ENCODE measurements at regions not wholly inside any gene's neighbourhood (a gene's known extent, or its start where the extent isn't known, plus 50 kb on each side); places are given as distances from the start of the nearest gene placed in this dataset.

DNA sequence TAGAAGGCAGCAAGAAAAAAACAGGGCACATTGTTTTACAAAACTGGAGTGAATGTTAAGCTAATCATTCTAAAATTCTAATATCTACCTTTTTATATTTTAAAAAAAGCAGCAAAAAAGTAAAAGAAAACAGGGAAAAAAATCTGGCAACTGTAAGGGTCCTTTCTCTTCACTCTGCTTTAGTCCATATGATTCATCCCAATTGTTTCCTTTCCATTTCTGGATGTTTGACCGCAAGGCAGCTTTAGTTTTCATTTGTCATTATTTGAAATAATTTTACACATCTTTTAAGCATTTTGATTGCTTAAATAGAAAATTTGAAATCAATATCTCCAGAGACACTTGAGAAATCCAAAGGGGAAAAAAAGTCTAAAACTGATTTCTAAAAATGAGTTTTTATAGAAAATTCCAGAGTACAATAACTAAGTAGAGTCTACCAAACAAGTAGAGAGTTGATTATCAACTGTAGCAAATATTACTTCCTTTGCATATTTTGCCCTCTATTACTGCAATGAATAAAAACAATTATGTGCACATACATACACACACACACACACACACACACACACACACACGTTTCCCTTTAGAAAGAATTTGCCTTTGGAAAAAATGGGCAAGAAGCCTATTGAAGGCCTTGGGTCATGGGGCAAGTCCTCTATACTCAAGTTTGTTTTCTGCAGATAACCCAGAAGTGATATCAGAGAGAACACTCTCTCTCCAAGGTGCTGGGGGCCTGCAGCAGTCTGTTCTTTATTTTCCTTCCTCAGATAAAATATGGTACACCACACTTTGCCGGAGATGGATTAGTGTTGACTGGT is 259.7 kb downstream of the HACE1 start:
- intact Hi-C loops (cut with DNase I) = no loop called here
- WGBS, 4 donors = 56 to 67% (median 60%) methylated on average over 3 of the region's 3 CpGs
- H3K27me3 ChIP-seq = no peaks in the 10 kb centered on the region
- H3K4me1 ChIP-seq (replicated peaks in 1 of 2) = peaks cover 0 to 11% of the 10 kb centered on the region in 2 donors
- no peak overlapping the region for H3K27ac ChIP-seq
- H3K36me3 ChIP-seq (replicated peaks in 1 of 2) = no peaks in the 10 kb centered on the region
- no peak overlapping the region for H3K4me3 ChIP-seq
- no peaks in the 10 kb centered on the region for H3K9me3 ChIP-seq (replicated peaks in 1 of 3)
- DNase-seq = no peak
- no peak for TF ChIP-seq POLR2A (IDR thresholded peaks at IDR 0.05)
- TF ChIP-seq, protein P1, sequence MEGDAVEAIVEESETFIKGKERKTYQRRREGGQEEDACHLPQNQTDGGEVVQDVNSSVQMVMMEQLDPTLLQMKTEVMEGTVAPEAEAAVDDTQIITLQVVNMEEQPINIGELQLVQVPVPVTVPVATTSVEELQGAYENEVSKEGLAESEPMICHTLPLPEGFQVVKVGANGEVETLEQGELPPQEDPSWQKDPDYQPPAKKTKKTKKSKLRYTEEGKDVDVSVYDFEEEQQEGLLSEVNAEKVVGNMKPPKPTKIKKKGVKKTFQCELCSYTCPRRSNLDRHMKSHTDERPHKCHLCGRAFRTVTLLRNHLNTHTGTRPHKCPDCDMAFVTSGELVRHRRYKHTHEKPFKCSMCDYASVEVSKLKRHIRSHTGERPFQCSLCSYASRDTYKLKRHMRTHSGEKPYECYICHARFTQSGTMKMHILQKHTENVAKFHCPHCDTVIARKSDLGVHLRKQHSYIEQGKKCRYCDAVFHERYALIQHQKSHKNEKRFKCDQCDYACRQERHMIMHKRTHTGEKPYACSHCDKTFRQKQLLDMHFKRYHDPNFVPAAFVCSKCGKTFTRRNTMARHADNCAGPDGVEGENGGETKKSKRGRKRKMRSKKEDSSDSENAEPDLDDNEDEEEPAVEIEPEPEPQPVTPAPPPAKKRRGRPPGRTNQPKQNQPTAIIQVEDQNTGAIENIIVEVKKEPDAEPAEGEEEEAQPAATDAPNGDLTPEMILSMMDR (IDR thresholded peaks at IDR 0.05) = no peak

DNA sequence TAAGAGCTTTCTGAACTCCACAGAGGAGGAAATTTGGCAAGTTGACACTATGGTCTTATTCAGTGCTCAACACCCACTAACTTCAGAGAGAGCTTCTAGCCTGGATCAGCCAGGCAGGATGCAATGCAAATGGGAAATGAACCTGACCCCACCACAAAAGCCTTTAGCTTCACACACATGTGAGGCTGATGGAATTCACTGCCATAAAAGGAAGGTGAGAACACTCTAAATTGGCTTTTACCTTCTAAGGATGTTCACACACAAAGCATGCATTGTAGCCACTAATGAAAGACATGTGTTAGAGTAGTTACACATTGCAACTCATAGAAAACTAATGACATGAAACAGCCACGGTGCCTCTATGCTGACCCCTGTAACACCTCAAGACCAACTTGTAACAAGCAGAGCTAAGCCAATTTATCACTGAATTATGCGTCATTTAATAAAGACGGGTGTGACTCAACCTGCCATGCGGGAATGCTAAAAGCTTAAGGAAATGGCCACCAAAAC is 262.1 kb downstream of the HACE1 start:
- no peaks in the 10 kb centered on the region for H3K9me3 ChIP-seq (replicated peaks in 1 of 3)
- H3K36me3 ChIP-seq (replicated peaks in 1 of 2) = no peaks in the 10 kb centered on the region
- DNase-seq = no peak
- no peaks in the 10 kb centered on the region for H3K27me3 ChIP-seq
- peaks cover 0 to 11% of the 10 kb centered on the region in 2 donors for H3K4me1 ChIP-seq (replicated peaks in 1 of 2)
- no peak overlapping the region for H3K27ac ChIP-seq
- intact Hi-C loops (cut with DNase I) = no loop called here
- no peak overlapping the region for H3K4me3 ChIP-seq
- TF ChIP-seq POLR2A (IDR thresholded peaks at IDR 0.05) = no peak
- TF ChIP-seq, protein P1 (IDR thresholded peaks at IDR 0.05) = no peak
- 55 to 83% (median 69%) methylated on average over 4 of the region's 4 CpGs for WGBS, 4 donors

DNA sequence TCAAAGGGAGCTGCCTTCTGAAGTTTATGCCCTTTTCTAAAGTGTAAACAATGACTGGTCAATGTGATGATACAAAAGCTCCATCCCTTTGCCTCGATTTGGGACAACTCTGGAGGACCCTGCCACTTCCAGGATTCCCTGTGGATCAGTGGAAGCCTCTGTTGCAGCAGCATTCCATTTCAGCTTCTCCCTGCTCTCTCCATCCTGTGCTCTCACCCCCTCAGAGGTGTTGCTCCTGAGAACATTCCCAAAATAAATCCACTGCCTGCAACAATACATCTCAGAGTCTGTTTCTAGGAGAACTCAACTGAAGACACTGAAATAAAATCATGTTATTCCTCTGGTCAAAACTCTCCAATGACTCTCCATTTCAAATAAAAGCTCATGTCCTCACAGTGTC is 263.6 kb downstream of the HACE1 start:
- H3K27ac ChIP-seq = no peak overlapping the region
- WGBS, 4 donors = 21 to 100% (median 67%) methylated on average over 1 of the region's 1 CpG
- no peak overlapping the region for H3K4me3 ChIP-seq
- no peaks in the 10 kb centered on the region for H3K36me3 ChIP-seq (replicated peaks in 1 of 2)
- peaks cover 0 to 5% of the 10 kb centered on the region in 2 donors for H3K4me1 ChIP-seq (replicated peaks in 1 of 2)
- TF ChIP-seq POLR2A (IDR thresholded peaks at IDR 0.05) = no peak
- TF ChIP-seq, protein P1 (IDR thresholded peaks at IDR 0.05) = no peak
- H3K27me3 ChIP-seq = no peaks in the 10 kb centered on the region
- no peaks in the 10 kb centered on the region for H3K9me3 ChIP-seq (replicated peaks in 1 of 3)
- no peak for DNase-seq
- intact Hi-C loops (cut with DNase I) = no loop called here

DNA sequence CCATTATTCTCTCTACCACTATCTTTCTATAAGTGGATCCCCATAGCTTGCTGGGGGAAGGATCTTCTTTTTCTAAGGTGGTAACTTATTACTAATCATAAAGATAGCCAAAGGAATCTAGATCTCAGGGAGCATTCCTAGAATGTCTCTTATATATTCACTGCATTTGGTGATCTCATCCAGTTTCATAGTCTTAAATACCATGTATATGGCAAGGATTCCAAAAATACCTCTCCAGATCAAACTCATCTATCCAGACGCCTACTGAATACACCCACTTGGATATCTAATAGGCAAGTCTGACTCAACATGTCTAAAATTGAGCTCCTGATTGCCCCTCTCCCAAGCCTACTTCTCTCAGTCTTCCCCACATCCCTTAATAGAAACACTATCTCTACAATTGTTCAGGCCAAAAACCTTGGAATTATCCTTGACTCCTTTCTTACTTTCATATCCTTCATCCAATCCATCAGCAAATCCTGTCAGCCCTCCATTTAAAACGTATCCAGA is 264.4 kb downstream of the HACE1 start:
- no peak overlapping the region for H3K4me3 ChIP-seq
- H3K36me3 ChIP-seq (replicated peaks in 1 of 2) = no peaks in the 10 kb centered on the region
- H3K9me3 ChIP-seq (replicated peaks in 1 of 3) = no peaks in the 10 kb centered on the region
- no peak overlapping the region for H3K27ac ChIP-seq
- 49 to 66% (median 61%) methylated on average over 2 of the region's 2 CpGs for WGBS, 4 donors
- H3K4me1 ChIP-seq (replicated peaks in 1 of 2) = no peaks in the 10 kb centered on the region
- no peak for DNase-seq
- no peaks in the 10 kb centered on the region for H3K27me3 ChIP-seq
- intact Hi-C loops (cut with DNase I) = no loop called here
- TF ChIP-seq POLR2A (IDR thresholded peaks at IDR 0.05) = no peak
- TF ChIP-seq, protein P1 (IDR thresholded peaks at IDR 0.05) = no peak
